ENCODE measurements at regions not wholly inside any gene's neighbourhood (a gene's known extent, or its start where the extent isn't known, plus 50 kb on each side); places are given as distances from the start of the nearest gene placed in this dataset.

- DNase-seq (ENCODE audit: low read depth in 2 of 2) = no peak
Measured at GRCh38 chr1:30514137-30514654, 209.2 kb downstream of the MATN1 start.

- no peak for DNase-seq (ENCODE audit: low read depth in 2 of 2)
Measured at GRCh38 chr1:30513396-30514136, 209.8 kb downstream of the MATN1 start.

- no peak for DNase-seq (ENCODE audit: low read depth in 2 of 2)
Measured at GRCh38 chr1:30512914-30513265, 210.5 kb downstream of the MATN1 start.

DNA sequence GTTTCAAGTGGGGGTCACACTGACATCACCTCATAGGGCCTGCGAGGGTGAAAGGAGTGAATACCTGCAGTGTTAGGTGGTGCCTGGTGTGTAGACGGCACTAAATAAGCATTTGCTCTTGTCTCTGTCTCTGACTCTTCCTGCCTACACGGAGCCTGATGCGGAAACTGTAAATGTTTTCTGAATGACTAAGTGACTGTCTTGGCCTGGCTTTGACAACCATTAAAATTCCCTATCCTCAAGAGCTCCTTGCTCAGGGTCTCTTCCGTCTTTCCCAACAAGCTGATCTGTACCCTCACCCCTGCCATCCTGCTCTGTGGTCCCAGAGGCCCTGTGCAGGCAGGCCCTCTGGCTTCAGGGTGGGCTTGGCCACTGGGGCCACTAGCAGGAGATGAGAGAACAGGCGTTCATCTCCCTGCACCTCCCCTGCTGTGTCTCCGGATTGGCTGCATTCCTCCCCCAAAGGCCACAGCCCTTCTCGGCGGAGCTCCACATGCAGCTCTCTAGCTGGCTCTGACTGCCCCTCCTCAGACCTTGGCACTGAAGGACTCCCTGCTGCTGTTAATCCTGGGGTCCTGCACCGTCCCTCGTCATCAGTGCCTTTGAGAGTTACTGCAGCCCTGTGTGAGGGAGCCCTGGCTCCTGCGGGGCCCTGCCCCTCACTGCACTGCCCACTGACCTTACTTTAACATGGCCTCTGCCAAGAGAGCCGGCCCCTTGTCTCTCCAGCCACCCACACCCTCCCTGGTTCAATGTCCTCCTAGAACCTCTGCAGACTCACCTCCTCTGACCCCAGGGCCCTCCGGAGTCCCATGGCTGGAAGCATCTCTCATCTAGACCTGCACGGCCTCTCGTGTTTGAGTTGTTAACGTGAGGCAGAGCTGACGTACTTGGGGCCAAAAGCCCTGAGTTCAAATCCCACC lies 211.1 kb downstream of the MATN1 start:
- DNase-seq (ENCODE audit: low read depth in 2 of 2) = no peak

DNA sequence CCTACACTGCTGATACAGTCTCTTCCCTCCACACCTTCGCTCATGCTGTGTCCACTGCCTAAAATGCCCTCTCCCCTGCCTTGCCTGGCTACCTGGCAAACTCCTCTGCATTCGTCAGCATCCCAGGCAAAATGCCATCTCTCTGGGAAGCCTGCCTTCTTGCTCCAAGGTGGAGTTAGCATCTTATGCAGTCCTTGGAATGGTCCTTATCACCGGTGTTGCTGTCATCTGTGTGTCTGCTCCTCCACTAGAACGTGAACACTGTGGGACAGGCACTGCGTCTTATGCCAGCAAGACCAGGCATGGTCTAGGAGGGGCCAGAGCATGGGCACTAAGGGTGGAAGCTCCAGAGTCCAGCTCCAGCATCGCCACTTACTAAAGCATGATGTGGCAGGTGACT lies 211.8 kb downstream of the MATN1 start:
- no peak for DNase-seq (ENCODE audit: low read depth in 2 of 2)

- DNase-seq (ENCODE audit: low read depth in 2 of 2) = no peak
Measured at GRCh38 chr1:30511106-30511505, 212.3 kb downstream of the MATN1 start.

GRCh38 chr1:30509670-30510069 lies 213.7 kb downstream of the MATN1 start:
- DNase-seq (ENCODE audit: low read depth in 2 of 2) = no peak

GRCh38 chr1:30508611-30509010 lies 214.8 kb downstream of the MATN1 start:
- no peak for DNase-seq (ENCODE audit: low read depth in 2 of 2)

- no peak for DNase-seq (ENCODE audit: low read depth in 2 of 2)
Measured at GRCh38 chr1:30508175-30508448, 215.3 kb downstream of the MATN1 start.

GRCh38 chr1:30507401-30508174 lies 215.8 kb downstream of the MATN1 start:
- no peak for DNase-seq (ENCODE audit: low read depth in 2 of 2)

DNA sequence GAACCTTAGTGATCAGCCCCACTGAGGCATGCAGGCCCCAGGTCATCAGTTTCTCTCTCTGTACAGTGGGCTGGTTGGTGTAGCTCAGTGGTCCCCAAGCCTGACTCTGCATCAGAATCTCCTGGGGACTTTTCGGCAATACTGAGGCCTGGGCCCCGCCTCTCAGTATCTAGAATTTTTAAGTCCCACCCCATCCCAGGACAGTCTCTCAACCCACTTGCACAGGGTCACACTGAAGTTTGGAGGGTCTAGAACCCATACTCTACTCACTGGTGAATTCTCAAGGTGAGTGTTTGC lies 216.4 kb downstream of the MATN1 start:
- no peak for DNase-seq (ENCODE audit: low read depth in 2 of 2)

GRCh38 chr1:30506291-30507015 lies 216.9 kb downstream of the MATN1 start:
- DNase-seq (ENCODE audit: low read depth in 2 of 2) = no peak

GRCh38 chr1:30505853-30506252 lies 217.5 kb downstream of the MATN1 start:
- no peak for DNase-seq (ENCODE audit: low read depth in 2 of 2)

GRCh38 chr1:30492451-30492850 lies 230.9 kb downstream of the MATN1 start:
- no peak for DNase-seq (ENCODE audit: low read depth in 2 of 2)

- DNase-seq (ENCODE audit: low read depth in 2 of 2) = no peak
Measured at GRCh38 chr1:30491831-30492230, 231.6 kb downstream of the MATN1 start.

DNA sequence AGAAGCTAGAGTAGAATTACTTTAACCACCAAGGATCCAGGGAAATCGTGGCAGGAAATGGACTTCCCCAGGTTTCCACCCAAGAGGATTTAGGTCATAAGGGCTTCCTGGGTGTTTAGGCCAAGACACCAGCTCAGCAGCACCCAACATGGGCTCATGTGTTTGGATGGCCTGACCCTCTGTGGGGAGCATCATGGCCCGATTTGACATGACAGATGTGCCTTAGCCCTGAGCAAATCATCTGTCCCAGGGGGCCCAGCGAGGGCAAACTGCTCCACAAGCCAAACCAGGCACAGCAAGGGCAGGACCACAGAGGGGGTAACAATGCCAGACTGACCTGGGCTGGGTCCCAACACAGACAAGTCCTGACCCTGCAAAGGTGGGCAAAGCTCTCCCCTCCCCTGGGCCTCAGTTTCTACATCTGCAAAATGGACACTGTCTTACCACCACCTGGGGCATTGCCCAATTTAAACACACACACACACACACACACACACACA lies 232.8 kb downstream of the MATN1 start:
- DNase-seq (ENCODE audit: low read depth in 2 of 2) = no peak

DNA sequence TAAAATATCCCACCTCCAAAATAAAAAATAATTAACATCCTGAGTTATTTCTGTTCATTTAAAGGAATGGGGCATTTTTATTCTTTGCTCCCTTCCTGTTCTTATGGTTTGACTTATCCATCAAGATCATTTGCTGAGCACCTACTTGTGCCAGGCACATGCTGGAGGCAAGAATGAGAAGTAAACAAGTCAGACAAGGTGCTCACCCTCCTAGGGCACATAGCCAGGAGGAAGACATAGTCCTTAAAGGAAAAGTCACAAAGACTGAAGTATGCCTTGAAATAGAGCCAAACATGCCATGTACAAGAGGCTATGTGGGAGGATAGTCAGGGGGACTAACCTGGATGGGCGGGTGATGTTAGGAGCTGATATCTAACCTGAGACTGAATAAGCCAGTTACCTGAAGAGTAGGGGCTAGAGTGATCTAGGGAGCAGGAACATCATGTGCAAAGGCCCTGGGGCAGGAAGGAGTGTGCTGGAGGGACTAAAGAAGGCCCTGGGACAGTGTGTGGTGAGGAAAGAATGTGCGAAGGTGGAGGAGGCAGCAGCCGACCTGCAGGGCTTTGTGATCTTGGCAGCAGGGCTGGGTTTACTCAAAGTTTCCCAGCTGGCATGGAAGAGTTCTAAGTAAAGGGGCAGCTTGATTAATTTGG lies 233.5 kb downstream of the MATN1 start:
- no peak for DNase-seq (ENCODE audit: low read depth in 2 of 2)

DNA sequence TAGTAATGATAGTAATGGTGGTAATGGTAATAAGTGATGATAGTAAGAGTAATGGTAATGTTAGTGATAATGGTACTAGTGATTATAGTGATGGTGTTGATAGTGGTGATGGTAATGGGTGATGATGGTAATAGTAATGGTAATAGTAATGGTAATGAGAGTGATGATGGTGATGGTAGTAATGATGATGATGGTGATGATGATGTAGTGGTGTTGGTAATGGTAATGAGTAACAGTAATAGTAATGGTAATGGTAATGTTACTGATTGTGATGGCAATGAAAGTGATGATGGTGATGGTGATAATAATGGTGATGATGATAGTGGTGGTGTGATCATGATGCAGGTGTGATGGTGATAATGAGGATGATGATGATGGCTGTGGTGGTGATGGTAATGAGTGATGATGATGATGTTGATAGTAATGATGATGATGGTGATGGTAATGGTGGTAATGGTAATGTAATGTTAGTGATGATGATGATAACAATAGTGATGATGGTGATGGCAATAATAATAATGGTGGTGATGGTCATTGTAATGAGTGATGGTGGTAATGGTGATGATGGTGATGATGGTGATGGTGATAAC lies 235.0 kb downstream of the MATN1 start:
- no peak for DNase-seq (ENCODE audit: low read depth in 2 of 2)

- DNase-seq (ENCODE audit: low read depth in 2 of 2) = no peak
Measured at GRCh38 chr1:30487042-30487441, 236.3 kb downstream of the MATN1 start.

GRCh38 chr1:30485072-30485471 lies 238.3 kb downstream of the MATN1 start:
- no peak for DNase-seq (ENCODE audit: low read depth in 2 of 2)

- no peak for DNase-seq (ENCODE audit: low read depth in 2 of 2)
Measured at GRCh38 chr1:30484668-30485067, 238.7 kb downstream of the MATN1 start.

Data from stimulated activated CD4-positive, alpha-beta T cell treated with anti-CD3 and anti-CD28 coated beads, Interleukin-15, amount 100 ng/mL, for 48 hours (primary cell).